IMR-90 (cell line): ENCODE measurements at regions not wholly inside any gene's neighbourhood (a gene's known extent, or its start where the extent isn't known, plus 50 kb on each side); places are given as distances from the start of the nearest gene placed in this dataset.

Experiments used
- ATAC-seq: fragments of 200-7000 bp; cut with Tn5 transposase; 2 replicates; pipeline ENCODE4 v1.9.1; 2020; ENCODE audit warnings: low read depth, mild to moderate bottlenecking, moderate library complexity
- BruUV-seq: library from RNA; stranded (reverse); fragments of 400-500 nt; replicated peaks from 2 replicates; lab custom pipeline; 2021; lab: Mats Ljungman, UMichigan
- CTCF ChIA-PET: fragments of 300-600 bp; formaldehyde crosslinking; extraction: SDS; loops from one replicate; lab custom pipeline; 2021; ENCODE audit warnings: antibody characterized with exemption; lab: Yijun Ruan, JAX
- POLR2A ChIA-PET: fragments of 300-600 bp; sonication (Branson Sonifier 250); formaldehyde crosslinking; loops from one replicate; lab custom pipeline; 2022; ENCODE audit warnings: antibody characterized with exemption; ENCODE audit not compliant: unreplicated experiment; lab: Charles Lee
- DNase-seq: peaks from one replicate; pipeline ENCODE4 v3.0.0; 2013
- H2AFZ ChIP-seq: replicated peaks from 2 replicates; pipeline ENCODE3; 2013; ENCODE audit warnings: low read length, mild to moderate bottlenecking; ENCODE audit not compliant: poor library complexity
- H2AK5ac ChIP-seq: 2 replicates; pipeline ENCODE4 v1.6.1; 2013; ENCODE audit warnings: low read depth, low read length, inconsistent platforms
- H2AK9ac ChIP-seq: replicated peaks from 2 replicates; pipeline ENCODE3; 2013; ENCODE audit warnings: mild to moderate bottlenecking, low read depth, low read length, moderate library complexity; ENCODE audit not compliant: poor library complexity
- H2BK120ac ChIP-seq: 2 replicates; pipeline ENCODE4 v1.6.1; 2013; ENCODE audit warnings: low read depth, low read length, inconsistent platforms
- H2BK15ac ChIP-seq: 3 replicates; pipeline ENCODE4 v1.6.1; 2013; ENCODE audit warnings: low read depth, low read length, inconsistent platforms
- H2BK20ac ChIP-seq: 2 replicates; pipeline ENCODE4 v1.6.1; 2013; ENCODE audit warnings: low read depth, mild to moderate bottlenecking, inconsistent platforms, low read length, moderate library complexity
- H2BK5ac ChIP-seq: 2 replicates; pipeline ENCODE4 v1.6.1; 2013; ENCODE audit warnings: mild to moderate bottlenecking, low read depth, low read length, inconsistent platforms; ENCODE audit not compliant: poor library complexity, severe bottlenecking
- H3K14ac ChIP-seq: replicated peaks from 2 replicates; pipeline ENCODE4 v1.6.1; 2013; ENCODE audit warnings: low read depth, low read length, inconsistent platforms
- H3K18ac ChIP-seq: 2 replicates; pipeline ENCODE4 v1.6.1; 2013; ENCODE audit warnings: low read depth, low read length, control low read depth
- H3K23ac ChIP-seq: 2 replicates; pipeline ENCODE4 v1.6.1; 2013; ENCODE audit warnings: low read depth, low read length, inconsistent platforms
- H3K27ac ChIP-seq: 2 replicates; pipeline ENCODE4 v1.5.1; 2013; ENCODE audit warnings: mild to moderate bottlenecking, control low read depth, low read length; ENCODE audit not compliant: insufficient read depth
- H3K27me3 ChIP-seq: 2 replicates; pipeline ENCODE4 v1.6.1; 2013; ENCODE audit warnings: low read length; ENCODE audit not compliant: control insufficient read depth, insufficient read depth
- H3K36me3 ChIP-seq: 2 replicates; pipeline ENCODE4 v1.6.1; 2013; ENCODE audit warnings: low read length, mixed read lengths; ENCODE audit not compliant: control insufficient read depth, insufficient read depth
- H3K4ac ChIP-seq: 2 replicates; pipeline ENCODE4 v1.6.1; 2013; ENCODE audit warnings: low read depth, low read length, inconsistent platforms
- H3K4me1 ChIP-seq: 2 replicates; pipeline ENCODE4 v1.6.1; 2013; ENCODE audit warnings: low read length, mixed read lengths; ENCODE audit not compliant: control insufficient read depth, insufficient read depth
- H3K4me2 ChIP-seq: 2 replicates; pipeline ENCODE4 v1.6.1; 2013; ENCODE audit warnings: low read depth, mild to moderate bottlenecking, control low read depth, low read length, moderate library complexity
- H3K4me3 ChIP-seq: 2 replicates; pipeline ENCODE4 v1.5.1; 2013; ENCODE audit warnings: low read depth, mild to moderate bottlenecking, control low read depth, low read length, moderate library complexity; ENCODE audit not compliant: insufficient read depth
- H3K56ac ChIP-seq: 2 replicates; pipeline ENCODE4 v1.6.1; 2013; ENCODE audit warnings: low read length, inconsistent platforms; ENCODE audit not compliant: insufficient read depth; ENCODE audit errors: extremely low read depth
- H3K79me1 ChIP-seq, 2 experiments: 2 replicates each; pipeline ENCODE4 v1.6.1; 2013; ENCODE audit warnings: low read length in 2 of 2, inconsistent platforms in 1 of 2, low read depth in 1 of 2
- H3K9ac ChIP-seq: 2 replicates; pipeline ENCODE4 v1.6.1; 2013; ENCODE audit warnings: low read depth, low read length, control low read depth
- H3K9me1 ChIP-seq: 2 replicates; pipeline ENCODE4 v1.6.1; 2013; ENCODE audit warnings: low read length, inconsistent platforms; ENCODE audit not compliant: insufficient read depth
- H3K9me3 ChIP-seq: 2 replicates; pipeline ENCODE4 v1.6.1; 2013; ENCODE audit warnings: low read length; ENCODE audit not compliant: control insufficient read depth, insufficient read depth
- H4K20me1 ChIP-seq: 2 replicates; pipeline ENCODE4 v1.6.1; 2013; ENCODE audit warnings: low read length, inconsistent platforms; ENCODE audit not compliant: insufficient read depth
- H4K5ac ChIP-seq: 2 replicates; pipeline ENCODE4 v1.6.1; 2013; ENCODE audit warnings: mild to moderate bottlenecking, low read depth, low read length, control low read depth
- H4K8ac ChIP-seq, 2 experiments: 2 replicates each; pipeline ENCODE4 v1.6.1; 2013; ENCODE audit warnings: low read depth in 2 of 2, low read length in 2 of 2, control low read depth in 1 of 2, inconsistent platforms in 1 of 2
- H4K91ac ChIP-seq: 2 replicates; pipeline ENCODE4 v1.6.1; 2013; ENCODE audit warnings: low read depth, low read length, inconsistent platforms; ENCODE audit not compliant: insufficient read depth
- BHLHE40 ChIP-seq: fragments of 150-350 bp; IDR thresholded peaks from 2 replicates; pipeline ENCODE4 v1.6.1; 2016; ENCODE audit warnings: mild to moderate bottlenecking, low read depth, low read length
- CEBPB ChIP-seq: IDR thresholded peaks from 2 replicates; pipeline ENCODE4 v1.6.1; 2012; ENCODE audit warnings: low read depth, low read length, improper control_type of control experiment
- FOS ChIP-seq: fragments of 150-350 bp; IDR thresholded peaks from 2 replicates; pipeline ENCODE4 v1.6.1; 2016; ENCODE audit warnings: low read depth, low read length
- WGBS, 2 experiments: methylation state at CpG; one replicate each; pipeline versions ENCODE4 v1.1.5 to v1.1.7; 2013; ENCODE audit warnings: missing lambda C conversion rate in 2 of 2; ENCODE audit not compliant: insufficient read length in 1 of 2; ENCODE audit errors: extremely low coverage in 2 of 2; 5-methylcytosine and 5-hydroxymethylcytosine counted together
- dilution Hi-C: fragments of 300-500 bp; cut with HindIII; formaldehyde crosslinking; loops from one replicate; pipeline ENCODE4 v1.14.3; 2018; ENCODE audit warnings: low sequenced_read_pairs; ENCODE audit not compliant: unreplicated experiment
- in situ Hi-C: fragments of 300-500 bp; cut with MboI; formaldehyde crosslinking; loops from 3 replicates; pipeline ENCODE4 v1.14.3; 2019; ENCODE audit warnings: low sequenced_read_pairs, inconsistent platforms, mixed read lengths
- intact Hi-C: fragments of 100-400 bp; cut with micrococcal nuclease; formaldehyde crosslinking; loops from 2 replicates; pipeline ENCODE4 v1.10.0; 2022
- TF ChIP-seq, protein P1 (sequence below): fragments of 150-350 bp; IDR thresholded peaks from 2 replicates; pipeline ENCODE4 v1.6.1; 2017; ENCODE audit warnings: mild to moderate bottlenecking, antibody characterized with exemption, low read length, low read depth

DNA sequence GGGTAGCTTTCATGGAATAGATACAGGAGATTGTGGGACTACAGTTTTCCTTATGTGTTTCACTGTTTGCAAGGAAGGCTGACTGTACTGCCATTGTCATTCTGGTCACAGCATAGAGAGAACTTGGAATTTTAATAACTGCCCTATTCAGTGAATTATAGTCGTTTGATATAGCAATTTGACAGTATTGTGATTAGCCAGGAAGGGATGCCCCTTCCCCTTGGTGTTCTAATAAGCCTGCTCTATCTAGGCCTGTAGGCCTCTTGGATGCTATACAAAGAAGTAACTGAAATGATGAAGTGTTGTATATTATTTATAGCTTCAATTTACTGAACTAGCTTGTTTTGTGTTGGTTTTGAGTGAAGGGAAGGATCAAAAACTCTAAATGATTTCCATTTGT is 528.6 kb upstream of the CDH2 start:
- no peaks in the 10 kb centered on the region for H3K27me3 ChIP-seq
- no peak overlapping the region for H2AK5ac ChIP-seq
- H2BK20ac ChIP-seq, result no peak overlapping the region
- no peak overlapping the region for H3K14ac ChIP-seq
- H4K20me1 ChIP-seq, result no peaks in the 10 kb centered on the region
- no peak overlapping the region for H2AK9ac ChIP-seq
- no peak overlapping the region for H4K5ac ChIP-seq
- no TSS peak for BruUV-seq
- H2BK15ac ChIP-seq, result no peak overlapping the region
- intact Hi-C loops, result no loop called here
- H3K56ac ChIP-seq, result no peak overlapping the region
- in situ Hi-C loops, result no loop called here
- H3K4me2 ChIP-seq, result no peak overlapping the region
- no peak overlapping the region for H3K18ac ChIP-seq
- H4K8ac ChIP-seq, result no peak overlapping the region
- H3K9me1 ChIP-seq, result no peaks in the 10 kb centered on the region
- no peaks in the 10 kb centered on the region for H3K36me3 ChIP-seq
- H3K27ac ChIP-seq, result no peak overlapping the region
- no peak overlapping the region for H4K91ac ChIP-seq
- no peak overlapping the region for H3K9ac ChIP-seq
- H3K79me1 ChIP-seq, result no peaks in the 10 kb centered on the region
- ATAC-seq (no peak), DNase-seq (no peak)
- dilution Hi-C loops, result no loop called here
- ChIA-PET POLR2A (interaction anchor here (0.6 kb wide), 1 partner anchor 213 kb away, joined by 3 read pairs; no protein-coding TSS in a partner anchor), CTCF (no interaction called here)
- no peak overlapping the region for H3K4ac ChIP-seq
- no peak for TF ChIP-seq BHLHE40
- TF ChIP-seq, protein P1, sequence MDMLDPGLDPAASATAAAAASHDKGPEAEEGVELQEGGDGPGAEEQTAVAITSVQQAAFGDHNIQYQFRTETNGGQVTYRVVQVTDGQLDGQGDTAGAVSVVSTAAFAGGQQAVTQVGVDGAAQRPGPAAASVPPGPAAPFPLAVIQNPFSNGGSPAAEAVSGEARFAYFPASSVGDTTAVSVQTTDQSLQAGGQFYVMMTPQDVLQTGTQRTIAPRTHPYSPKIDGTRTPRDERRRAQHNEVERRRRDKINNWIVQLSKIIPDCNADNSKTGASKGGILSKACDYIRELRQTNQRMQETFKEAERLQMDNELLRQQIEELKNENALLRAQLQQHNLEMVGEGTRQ, result no peak
- TF ChIP-seq FOS, result no peak
- TF ChIP-seq CEBPB, result no peak
- H2AFZ ChIP-seq, result no peak overlapping the region
- no peaks in the 10 kb centered on the region for H3K4me1 ChIP-seq
- H3K9me3 ChIP-seq, result no peaks in the 10 kb centered on the region
- WGBS, 2 experiments, result no CpG with 5 or more reads among the region's 1 CpG
- H3K23ac ChIP-seq, result no peak overlapping the region
- H2BK5ac ChIP-seq, result no peak overlapping the region
- H2BK120ac ChIP-seq, result no peak overlapping the region
- no peak overlapping the region for H3K4me3 ChIP-seq
